RWPE1 (cell line): ENCODE measurements at regions not wholly inside any gene's neighbourhood (a gene's known extent, or its start where the extent isn't known, plus 50 kb on each side); places are given as distances from the start of the nearest gene placed in this dataset.

Experiments
- CTCF ChIA-PET: fragments of 350-600 bp; sonication (Branson Sonifier 250); formaldehyde crosslinking; extraction: SDS; loops from one replicate; lab custom pipeline; 2021; lab: Yijun Ruan, JAX
- POLR2A ChIA-PET: fragments of 400-600 bp; formaldehyde crosslinking; extraction: SDS; loops from one replicate; lab custom pipeline; 2020; ENCODE audit warnings: antibody characterized with exemption; ENCODE audit not compliant: low non-redundant PET; lab: Yijun Ruan, JAX
- DNase-seq: peaks from one replicate; pipeline ENCODE4 v3.0.0; 2012; ENCODE audit warnings: low spot score
- H3K27ac ChIP-seq: fragments of 450-650 bp; 2 replicates; pipeline ENCODE4 v1.5.1; 2017
- TF ChIP-seq, protein P1 (sequence below): fragments of 450-650 bp; conservative IDR thresholded peaks from 2 replicates; pipeline ENCODE4 v1.5.1; 2017; ENCODE audit warnings: low read depth, mild to moderate bottlenecking

DNA sequence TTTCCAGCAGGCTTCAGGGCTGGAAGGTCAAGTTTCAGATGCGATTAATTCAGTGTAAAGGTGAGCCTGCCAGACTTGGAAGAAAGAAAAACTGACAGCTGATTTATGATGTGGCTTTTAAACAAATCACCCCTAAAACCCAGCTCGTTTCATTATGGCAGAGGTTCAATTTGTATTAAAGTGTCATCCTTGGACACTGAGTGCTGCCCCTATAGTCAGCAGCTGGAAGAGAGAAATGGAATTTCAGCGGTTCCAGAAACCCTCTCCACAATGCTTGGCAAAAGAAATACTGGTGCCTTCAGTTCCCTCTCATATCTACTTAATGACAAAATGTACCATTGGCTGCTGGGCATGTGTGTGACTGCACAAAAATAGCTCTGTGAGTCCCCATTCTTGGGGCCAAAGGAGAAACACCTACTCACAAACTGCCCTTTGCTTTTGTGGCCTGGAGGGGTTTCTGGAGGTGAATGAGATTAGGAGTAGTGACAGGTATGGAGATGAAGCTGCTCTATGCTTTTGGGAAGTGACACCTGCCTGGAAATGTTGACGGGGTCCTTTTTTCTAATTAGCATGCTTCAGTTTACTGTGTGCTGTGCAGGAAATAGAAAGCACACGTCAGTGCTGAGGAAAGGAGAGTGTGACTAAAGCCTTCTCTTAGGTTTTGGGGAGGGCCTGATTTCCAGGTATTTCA lies 95.1 kb upstream of the TSPAN2 start:
- ChIA-PET POLR2A (no interaction called here), CTCF (no interaction called here)
- TF ChIP-seq, protein P1, sequence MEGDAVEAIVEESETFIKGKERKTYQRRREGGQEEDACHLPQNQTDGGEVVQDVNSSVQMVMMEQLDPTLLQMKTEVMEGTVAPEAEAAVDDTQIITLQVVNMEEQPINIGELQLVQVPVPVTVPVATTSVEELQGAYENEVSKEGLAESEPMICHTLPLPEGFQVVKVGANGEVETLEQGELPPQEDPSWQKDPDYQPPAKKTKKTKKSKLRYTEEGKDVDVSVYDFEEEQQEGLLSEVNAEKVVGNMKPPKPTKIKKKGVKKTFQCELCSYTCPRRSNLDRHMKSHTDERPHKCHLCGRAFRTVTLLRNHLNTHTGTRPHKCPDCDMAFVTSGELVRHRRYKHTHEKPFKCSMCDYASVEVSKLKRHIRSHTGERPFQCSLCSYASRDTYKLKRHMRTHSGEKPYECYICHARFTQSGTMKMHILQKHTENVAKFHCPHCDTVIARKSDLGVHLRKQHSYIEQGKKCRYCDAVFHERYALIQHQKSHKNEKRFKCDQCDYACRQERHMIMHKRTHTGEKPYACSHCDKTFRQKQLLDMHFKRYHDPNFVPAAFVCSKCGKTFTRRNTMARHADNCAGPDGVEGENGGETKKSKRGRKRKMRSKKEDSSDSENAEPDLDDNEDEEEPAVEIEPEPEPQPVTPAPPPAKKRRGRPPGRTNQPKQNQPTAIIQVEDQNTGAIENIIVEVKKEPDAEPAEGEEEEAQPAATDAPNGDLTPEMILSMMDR = no peak
- peak overlapping the region; percentile 62; the same call in 1 of the 2 replicates for H3K27ac ChIP-seq
- DNase-seq = no peak

DNA sequence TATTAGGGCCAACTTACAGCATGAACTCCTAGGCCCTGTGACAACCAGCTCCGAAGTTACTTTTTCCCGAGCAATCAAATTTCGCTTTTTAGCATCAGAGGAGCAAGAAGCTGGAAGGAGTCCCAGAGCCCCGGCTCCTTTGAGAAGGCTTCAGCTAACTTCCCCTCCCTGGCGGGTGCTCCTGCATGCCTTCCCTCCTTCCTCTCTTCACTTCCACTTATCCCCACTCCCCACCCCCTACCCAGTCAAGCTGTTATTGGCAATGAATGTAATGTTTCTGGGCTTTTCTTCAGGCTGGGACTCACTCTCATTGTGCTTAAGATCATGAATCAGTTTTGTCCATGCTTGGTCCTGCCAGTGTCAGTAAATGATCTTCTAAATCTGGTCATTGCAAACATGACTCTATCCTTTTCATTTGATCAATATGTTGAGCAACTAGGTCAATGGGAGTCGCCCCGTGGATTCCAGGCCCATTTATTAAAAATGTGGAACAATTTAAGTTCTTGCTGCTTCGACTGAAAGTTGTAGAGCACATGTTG lies 94.5 kb upstream of the TSPAN2 start:
- no peak for DNase-seq

DNA sequence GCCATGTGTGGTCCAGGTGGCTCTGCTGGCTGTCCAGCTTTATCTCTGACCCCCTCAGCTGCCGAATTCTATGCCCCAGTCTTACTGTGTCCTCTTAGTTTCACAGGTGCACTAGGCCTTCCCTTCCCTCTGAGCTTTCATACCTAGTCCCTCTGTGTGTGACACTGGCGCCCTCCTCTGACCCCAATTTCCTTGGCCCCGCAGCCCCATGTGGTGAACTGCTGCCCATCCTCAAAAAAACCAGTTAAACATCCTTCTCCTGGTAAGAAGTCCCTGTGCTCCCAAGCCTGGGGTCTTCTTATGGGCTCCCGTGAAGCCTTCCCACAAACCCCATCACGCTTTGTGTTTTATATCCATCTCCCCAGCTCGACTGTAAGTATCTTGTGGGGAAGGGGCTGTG lies 93.9 kb upstream of the TSPAN2 start:
- TF ChIP-seq, protein P1 = no peak
- POLR2A ChIA-PET = no interaction called here
- no peak for DNase-seq
- H3K27ac ChIP-seq = no peak overlapping the region
- CTCF ChIA-PET = interaction anchor here (0.5 kb wide), 1 partner anchor 271 kb away, joined by 3 read pairs; no protein-coding TSS in a partner anchor

More for the DNA sequence above, 94.5 kb upstream of the TSPAN2 start:
- CTCF ChIA-PET = no interaction called here
- POLR2A ChIA-PET = no interaction called here
- TF ChIP-seq, protein P1 = no peak
- H3K27ac ChIP-seq = no peak overlapping the region

DNA sequence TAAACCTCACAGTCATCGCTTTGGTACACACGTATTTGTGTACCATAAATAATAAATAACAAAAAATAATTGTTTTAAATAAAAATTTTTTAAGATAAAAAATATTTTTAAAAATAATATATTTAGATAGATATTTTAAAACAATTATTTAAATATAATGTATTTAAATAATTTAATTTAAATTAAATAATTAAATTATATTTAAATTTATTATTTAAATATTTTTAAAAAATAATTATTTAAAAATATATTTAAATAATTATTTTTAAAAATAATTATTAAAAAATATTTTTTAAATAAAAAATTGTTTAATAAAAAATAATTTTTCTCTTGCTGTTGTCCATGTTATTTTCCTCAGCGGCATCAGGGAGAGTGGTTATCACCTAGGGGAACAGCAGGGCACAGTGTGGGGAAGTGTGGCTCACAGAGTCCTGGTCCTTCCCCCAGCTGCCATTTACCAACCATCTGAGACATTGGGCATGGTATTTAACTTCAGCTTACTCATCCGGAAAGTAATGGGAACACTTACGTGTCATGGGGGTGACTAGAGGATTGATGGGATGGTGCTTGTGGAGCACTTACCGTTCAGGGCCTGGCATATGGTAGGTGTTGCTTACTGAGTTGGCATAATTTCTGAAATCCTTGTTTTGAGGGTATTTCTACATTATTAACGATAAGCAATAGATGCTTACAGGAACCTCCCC lies 92.9 kb upstream of the TSPAN2 start:
- no peak overlapping the region for H3K27ac ChIP-seq
- DNase-seq = peak; percentile 71
- TF ChIP-seq, protein P1 = no peak
- ChIA-PET CTCF (interaction anchor here (0.6 to 0.8 kb wide), 2 partner anchors 288 to 417 kb away, joined by 3 to 6 read pairs; no protein-coding TSS in a partner anchor), POLR2A (no interaction called here)

DNA sequence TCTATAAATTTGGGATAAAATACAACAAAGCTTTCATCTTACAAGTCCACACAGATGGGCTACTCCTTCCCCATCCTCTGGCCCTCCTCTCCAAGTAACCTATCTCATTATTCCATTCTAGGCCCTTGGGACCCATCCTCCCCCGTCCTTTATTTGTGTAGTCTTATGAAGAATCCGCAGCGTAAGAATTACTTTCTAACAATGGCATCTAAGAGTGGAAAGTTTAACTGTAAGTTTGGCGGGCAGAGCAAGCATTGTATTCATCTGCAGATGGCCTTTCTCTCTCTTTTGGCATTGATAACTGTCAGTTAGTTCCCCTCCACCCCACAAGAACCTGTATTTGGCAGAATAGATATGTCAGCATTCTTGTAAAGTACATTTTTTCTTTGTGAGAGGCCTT lies 91.9 kb upstream of the TSPAN2 start:
- no peak overlapping the region for H3K27ac ChIP-seq
- DNase-seq = no peak
- TF ChIP-seq, protein P1 = no peak
- ChIA-PET POLR2A (no interaction called here), CTCF (interaction anchor here (0.8 kb wide), 1 partner anchor 289 kb away, joined by 6 read pairs; no protein-coding TSS in a partner anchor)

DNA sequence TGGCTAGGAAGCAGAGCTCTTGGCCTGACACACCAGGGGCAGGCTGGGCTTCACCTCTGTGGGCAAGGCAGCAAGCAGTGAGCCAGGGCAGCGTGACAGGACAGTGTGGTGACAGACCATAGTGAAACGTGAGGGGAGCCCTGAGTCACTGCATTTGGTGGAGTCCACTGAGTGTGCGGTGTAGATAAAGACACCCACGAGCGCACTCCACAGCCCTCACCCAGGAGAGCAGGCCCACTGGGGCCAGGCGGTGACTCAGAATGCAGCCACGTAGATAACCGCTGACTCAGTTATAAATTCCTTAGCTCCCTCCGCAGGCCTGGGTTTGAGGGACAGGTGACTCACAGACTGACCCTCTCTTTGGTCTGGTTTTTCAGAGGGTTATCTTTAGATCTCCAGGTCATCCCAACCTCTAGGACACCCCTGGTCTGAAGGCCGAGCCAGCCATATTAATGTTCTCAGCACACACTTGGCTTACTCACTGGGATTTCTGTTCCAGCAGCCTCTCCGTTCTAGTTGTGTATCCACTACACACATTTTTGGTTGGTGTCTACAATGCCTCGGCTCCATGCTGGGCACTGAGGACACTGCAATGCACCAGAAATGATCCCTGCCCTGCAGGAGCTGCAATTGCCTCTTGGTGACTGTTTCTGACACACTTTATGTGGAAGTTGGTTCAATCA lies 90.2 kb upstream of the TSPAN2 start:
- peak; percentile 75 for DNase-seq
- ChIA-PET POLR2A (no interaction called here), CTCF (interaction anchor here (0.6 kb wide), 2 partner anchors 163 to 1072 kb away, joined by 3 to 4 read pairs; no protein-coding TSS in a partner anchor)
- TF ChIP-seq, protein P1 = no peak
- peak overlapping the region; percentile 54 for H3K27ac ChIP-seq
